ENCODE measurements at regions not wholly inside any gene's neighbourhood (a gene's known extent, or its start where the extent isn't known, plus 50 kb on each side); places are given as distances from the start of the nearest gene placed in this dataset.

DNA sequence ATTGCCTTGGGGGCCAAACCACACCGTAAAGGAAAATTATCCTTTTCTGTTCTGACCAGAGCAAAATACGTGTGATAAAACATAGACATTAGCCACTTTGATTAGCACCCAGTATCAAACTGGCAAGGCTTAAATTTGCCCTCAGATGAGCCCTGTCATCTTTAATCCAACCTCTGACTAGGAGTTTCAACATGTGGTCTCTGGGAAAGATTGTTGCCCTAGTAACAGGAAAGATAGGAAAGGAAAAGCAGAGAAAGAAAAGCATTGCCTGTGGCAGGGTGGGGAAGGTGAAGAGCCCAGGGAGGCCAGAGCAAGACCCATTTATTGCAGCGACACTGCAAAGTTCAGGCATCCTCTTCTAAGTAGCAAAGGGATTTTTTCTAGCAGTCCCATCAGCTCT, 181.5 kb upstream of the SCN7A start:
- Histone ChIP-seq H3K27me3 (no peaks in the 10 kb centered on the region), H3K36me3 (replicated peaks; ENCODE audit: insufficient read depth, low read depth) (no peaks in the 10 kb centered on the region), H2AFZ (no peak overlapping the region), H4K20me1 (ENCODE audit: insufficient read depth, poor library complexity, severe bottlenecking) (no peaks in the 10 kb centered on the region), H3K4me1 (ENCODE audit: insufficient read depth) (no peaks in the 10 kb centered on the region), H3K9me3 (ENCODE audit: low read depth) (no peaks in the 10 kb centered on the region), H3K27ac (no peak overlapping the region), H3K4me3 (no peak overlapping the region), H3K4me2 (no peak overlapping the region), H3K9me2 (replicated peaks; ENCODE audit: insufficient read depth) (no peaks in the 10 kb centered on the region), H3K79me2 (no peaks in the 10 kb centered on the region)
- no peak for TF ChIP-seq EZH2 (IDR thresholded peaks at IDR 0.05; ENCODE audit: borderline replicate concordance)
- TF ChIP-seq, protein P1, sequence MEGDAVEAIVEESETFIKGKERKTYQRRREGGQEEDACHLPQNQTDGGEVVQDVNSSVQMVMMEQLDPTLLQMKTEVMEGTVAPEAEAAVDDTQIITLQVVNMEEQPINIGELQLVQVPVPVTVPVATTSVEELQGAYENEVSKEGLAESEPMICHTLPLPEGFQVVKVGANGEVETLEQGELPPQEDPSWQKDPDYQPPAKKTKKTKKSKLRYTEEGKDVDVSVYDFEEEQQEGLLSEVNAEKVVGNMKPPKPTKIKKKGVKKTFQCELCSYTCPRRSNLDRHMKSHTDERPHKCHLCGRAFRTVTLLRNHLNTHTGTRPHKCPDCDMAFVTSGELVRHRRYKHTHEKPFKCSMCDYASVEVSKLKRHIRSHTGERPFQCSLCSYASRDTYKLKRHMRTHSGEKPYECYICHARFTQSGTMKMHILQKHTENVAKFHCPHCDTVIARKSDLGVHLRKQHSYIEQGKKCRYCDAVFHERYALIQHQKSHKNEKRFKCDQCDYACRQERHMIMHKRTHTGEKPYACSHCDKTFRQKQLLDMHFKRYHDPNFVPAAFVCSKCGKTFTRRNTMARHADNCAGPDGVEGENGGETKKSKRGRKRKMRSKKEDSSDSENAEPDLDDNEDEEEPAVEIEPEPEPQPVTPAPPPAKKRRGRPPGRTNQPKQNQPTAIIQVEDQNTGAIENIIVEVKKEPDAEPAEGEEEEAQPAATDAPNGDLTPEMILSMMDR (IDR thresholded peaks at IDR 0.05; ENCODE audit: poor library complexity): no peak
- no peak for TF ChIP-seq EZH2phosphoT487 (IDR thresholded peaks at IDR 0.05; ENCODE audit: low read depth, severe bottlenecking, unreplicated experiment)
- WGBS (ENCODE audit: low lambda C conversion rate, missing lambda C conversion rate): 61% methylated on average over 3 of the region's 3 CpGs
- no peak for DNase-seq (ENCODE audit: low spot score)

DNA sequence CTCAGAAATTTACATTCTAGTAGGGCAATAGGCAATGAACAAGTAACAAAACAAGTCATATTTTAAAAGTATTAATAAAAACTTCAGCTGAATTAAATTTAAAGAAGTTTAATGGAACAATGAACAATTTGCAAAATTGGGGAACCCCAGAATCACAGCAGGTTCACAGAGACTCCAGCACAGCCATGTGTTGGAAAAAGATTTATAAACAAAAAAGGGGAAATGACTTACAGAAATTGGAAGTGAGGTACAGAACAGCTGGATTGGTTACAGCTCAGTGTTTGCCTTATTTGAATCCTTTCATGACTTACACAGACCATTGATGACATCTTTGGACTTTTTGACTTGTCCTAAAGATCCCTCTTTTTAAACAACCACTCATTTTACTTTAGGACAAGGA, 179.9 kb upstream of the SCN7A start:
- no peaks in the 10 kb centered on the region for H3K27me3 ChIP-seq
- DNase-seq (ENCODE audit: low spot score): no peak
- TF ChIP-seq, protein P1 (IDR thresholded peaks at IDR 0.05; ENCODE audit: poor library complexity): no peak
- TF ChIP-seq EZH2phosphoT487 (IDR thresholded peaks at IDR 0.05; ENCODE audit: low read depth, severe bottlenecking, unreplicated experiment) (no peak), EZH2 (IDR thresholded peaks at IDR 0.05; ENCODE audit: borderline replicate concordance) (no peak)

DNA sequence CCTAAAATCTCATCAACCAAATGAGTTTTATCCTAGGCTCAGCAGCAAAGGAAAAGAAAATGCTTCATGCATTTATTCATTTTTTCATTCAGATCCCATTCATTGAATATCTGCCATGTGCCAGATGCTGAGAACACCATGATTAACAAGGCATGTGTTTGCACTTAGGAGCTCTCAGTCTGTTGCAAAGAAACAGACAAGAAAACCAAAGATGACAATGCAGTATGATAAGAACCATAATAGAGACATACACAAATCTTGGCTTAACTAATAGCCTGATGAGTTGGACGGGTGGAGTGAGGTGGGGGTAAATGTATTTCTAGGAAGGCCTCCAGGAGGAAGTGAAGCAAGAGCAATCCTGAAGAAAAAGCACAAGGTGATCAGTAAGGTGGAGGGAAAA, 177.8 kb upstream of the SCN7A start:
- Histone ChIP-seq H3K36me3 (replicated peaks; ENCODE audit: insufficient read depth, low read depth) (no peaks in the 10 kb centered on the region), H2AFZ (no peak overlapping the region), H4K20me1 (ENCODE audit: insufficient read depth, poor library complexity, severe bottlenecking) (no peaks in the 10 kb centered on the region), H3K4me1 (ENCODE audit: insufficient read depth) (no peaks in the 10 kb centered on the region), H3K9me2 (replicated peaks; ENCODE audit: insufficient read depth) (no peaks in the 10 kb centered on the region), H3K4me2 (no peak overlapping the region), H3K27me3 (no peaks in the 10 kb centered on the region), H3K27ac (no peak overlapping the region), H3K9me3 (ENCODE audit: low read depth) (no peaks in the 10 kb centered on the region), H3K79me2 (no peaks in the 10 kb centered on the region), H3K4me3 (no peak overlapping the region)
- WGBS (ENCODE audit: low lambda C conversion rate, missing lambda C conversion rate): 48% methylated on average over 1 of the region's 1 CpG
- DNase-seq (ENCODE audit: low spot score): no peak
- TF ChIP-seq EZH2phosphoT487 (IDR thresholded peaks at IDR 0.05; ENCODE audit: low read depth, severe bottlenecking, unreplicated experiment) (no peak), EZH2 (IDR thresholded peaks at IDR 0.05; ENCODE audit: borderline replicate concordance) (no peak)
- TF ChIP-seq, protein P1 (IDR thresholded peaks at IDR 0.05; ENCODE audit: poor library complexity): no peak

More for the DNA sequence above, 179.9 kb upstream of the SCN7A start:
- no peaks in the 10 kb centered on the region for H3K9me3 ChIP-seq (ENCODE audit: low read depth)
- no peak overlapping the region for H3K4me3 ChIP-seq
- H4K20me1 ChIP-seq (ENCODE audit: insufficient read depth, poor library complexity, severe bottlenecking): no peaks in the 10 kb centered on the region
- no peak overlapping the region for H3K4me2 ChIP-seq
- no peaks in the 10 kb centered on the region for H3K9me2 ChIP-seq (replicated peaks; ENCODE audit: insufficient read depth)
- H3K4me1 ChIP-seq (ENCODE audit: insufficient read depth): no peaks in the 10 kb centered on the region
- H3K27ac ChIP-seq: no peak overlapping the region
- no peaks in the 10 kb centered on the region for H3K79me2 ChIP-seq
- no peak overlapping the region for H2AFZ ChIP-seq
- H3K36me3 ChIP-seq (replicated peaks; ENCODE audit: insufficient read depth, low read depth): no peaks in the 10 kb centered on the region

DNA sequence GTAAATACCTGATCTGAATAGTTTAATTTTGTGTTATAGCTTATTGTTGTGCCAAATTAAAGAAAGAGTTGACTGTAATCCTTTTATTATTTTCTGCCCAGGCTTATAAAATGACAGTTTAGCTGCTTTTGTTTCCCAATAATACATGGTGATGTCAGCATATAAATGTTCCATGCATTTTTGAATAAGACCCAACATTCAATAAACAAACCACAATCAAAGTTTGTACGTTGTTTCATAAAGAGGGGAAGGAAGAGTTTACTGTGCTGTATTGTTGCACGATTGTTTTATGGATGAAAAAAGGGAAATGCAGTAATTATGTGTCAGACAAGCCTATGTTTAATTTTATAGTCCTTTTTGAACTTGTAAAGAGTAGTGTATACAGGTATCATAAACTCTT, 177.2 kb upstream of the SCN7A start:
- no peaks in the 10 kb centered on the region for H3K27me3 ChIP-seq
- H3K27ac ChIP-seq: no peak overlapping the region
- no peaks in the 10 kb centered on the region for H4K20me1 ChIP-seq (ENCODE audit: insufficient read depth, poor library complexity, severe bottlenecking)
- no peak overlapping the region for H3K4me2 ChIP-seq
- TF ChIP-seq, protein P1 (IDR thresholded peaks at IDR 0.05; ENCODE audit: poor library complexity): no peak
- no peak for TF ChIP-seq EZH2phosphoT487 (IDR thresholded peaks at IDR 0.05; ENCODE audit: low read depth, severe bottlenecking, unreplicated experiment)
- no peak for TF ChIP-seq EZH2 (IDR thresholded peaks at IDR 0.05; ENCODE audit: borderline replicate concordance)
- no peak for DNase-seq (ENCODE audit: low spot score)
- no peaks in the 10 kb centered on the region for H3K36me3 ChIP-seq (replicated peaks; ENCODE audit: insufficient read depth, low read depth)
- H3K4me3 ChIP-seq: no peak overlapping the region
- H3K9me3 ChIP-seq (ENCODE audit: low read depth): no peaks in the 10 kb centered on the region
- WGBS (ENCODE audit: low lambda C conversion rate, missing lambda C conversion rate): 61% methylated on average over 2 of the region's 2 CpGs
- H2AFZ ChIP-seq: no peak overlapping the region
- H3K9me2 ChIP-seq (replicated peaks; ENCODE audit: insufficient read depth): no peaks in the 10 kb centered on the region
- H3K4me1 ChIP-seq (ENCODE audit: insufficient read depth): no peaks in the 10 kb centered on the region
- no peaks in the 10 kb centered on the region for H3K79me2 ChIP-seq
